NCI-H146 (cell line): ENCODE measurements at regions not wholly inside any gene's neighbourhood (a gene's known extent, or its start where the extent isn't known, plus 50 kb on each side); places are given as distances from the start of the nearest gene placed in this dataset.
"Not testable (repeated sequence)": the region's sequence is repeated elsewhere in the genome, so short reads cannot be mapped to it uniquely, and the experiment has no call there.

Experiments
- DNase-seq: peaks from one replicate; lab custom pipeline; 2025; lab: John Stamatoyannopoulos, UW

GRCh38 chr9:138213748-138214147, 336.2 kb downstream of the CACNA1B start:
- not testable (repeated sequence) for DNase-seq

- DNase-seq, result not testable (repeated sequence)
Observed at GRCh38 chr9:138214548-138214947, 337.0 kb downstream of the CACNA1B start.

- DNase-seq, result not testable (repeated sequence)
Observed at GRCh38 chr9:138215588-138215987, 338.0 kb downstream of the CACNA1B start.

GRCh38 chr9:138216817-138217216, 339.2 kb downstream of the CACNA1B start:
- DNase-seq, result not testable (repeated sequence)

GRCh38 chr9:138217284-138217850, 339.8 kb downstream of the CACNA1B start:
- not testable (repeated sequence) for DNase-seq

GRCh38 chr9:138219249-138219648, 341.7 kb downstream of the CACNA1B start:
- DNase-seq, result not testable (repeated sequence)

- DNase-seq, result not testable (repeated sequence)
Observed at GRCh38 chr9:138221446-138222054, 344.0 kb downstream of the CACNA1B start.

GRCh38 chr9:138237099-138237498, 359.5 kb downstream of the CACNA1B start:
- DNase-seq, result not testable (repeated sequence)

- DNase-seq, result not testable (repeated sequence)
Observed at GRCh38 chr9:138282903-138283302, 405.3 kb downstream of the CACNA1B start.
